DOHH2 (cell line): ENCODE measurements at regions not wholly inside any gene's neighbourhood (a gene's known extent, or its start where the extent isn't known, plus 50 kb on each side); places are given as distances from the start of the nearest gene placed in this dataset.

Experiments
- EZH2phosphoT487 ChIP-seq: fragments of 200-600 bp; sonication (generic); IDR thresholded peaks from 2 replicates; pipeline ENCODE4 v1.6.1; 2017; ENCODE audit warnings: borderline replicate concordance, mild to moderate bottlenecking, antibody characterized with exemption, low read length, moderate library complexity, mixed read lengths
- TF ChIP-seq, protein P1 (sequence below): fragments of 200-600 bp; sonication (generic); IDR thresholded peaks from one replicate; pipeline ENCODE4 v1.5.1; 2014; ENCODE audit warnings: antibody characterized with exemption, mild to moderate bottlenecking, low read depth, low read length; ENCODE audit not compliant: poor library complexity, severe bottlenecking

DNA sequence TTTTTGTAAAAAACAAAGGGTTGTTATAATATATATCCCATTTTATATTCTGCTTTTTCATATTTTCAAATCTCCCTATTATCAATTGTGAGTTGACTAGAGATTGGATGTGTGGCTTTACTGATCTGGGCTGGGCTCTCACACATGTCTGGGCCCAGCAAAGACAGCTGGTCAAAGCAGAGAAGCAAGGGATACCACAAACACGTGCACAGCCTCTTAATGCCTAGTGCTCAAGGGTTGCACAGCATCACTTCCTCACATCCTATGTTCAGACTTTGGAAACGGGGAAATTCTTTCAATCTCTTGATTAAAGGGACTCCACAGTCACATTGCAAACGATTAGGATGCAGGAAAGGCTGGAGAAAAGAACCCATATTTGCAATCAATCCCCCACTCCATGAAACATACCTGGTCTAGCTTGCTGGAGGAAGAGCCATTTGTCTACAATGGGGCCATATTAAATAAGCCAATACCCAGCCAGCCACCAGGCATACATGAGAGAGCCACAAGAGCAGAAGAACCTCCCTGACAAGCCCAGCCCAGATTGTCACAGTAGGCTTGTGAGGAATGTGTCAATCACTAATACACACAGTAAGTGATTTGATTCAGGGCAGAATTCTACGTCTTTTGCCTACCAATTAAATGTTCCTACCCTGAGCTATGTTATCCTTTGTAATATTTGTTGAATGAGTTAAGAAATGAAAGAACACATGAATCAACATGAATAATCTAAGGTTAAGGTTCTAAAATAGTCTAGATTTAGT, 431.2 kb downstream of the TNS3 start:
- TF ChIP-seq, protein P1, sequence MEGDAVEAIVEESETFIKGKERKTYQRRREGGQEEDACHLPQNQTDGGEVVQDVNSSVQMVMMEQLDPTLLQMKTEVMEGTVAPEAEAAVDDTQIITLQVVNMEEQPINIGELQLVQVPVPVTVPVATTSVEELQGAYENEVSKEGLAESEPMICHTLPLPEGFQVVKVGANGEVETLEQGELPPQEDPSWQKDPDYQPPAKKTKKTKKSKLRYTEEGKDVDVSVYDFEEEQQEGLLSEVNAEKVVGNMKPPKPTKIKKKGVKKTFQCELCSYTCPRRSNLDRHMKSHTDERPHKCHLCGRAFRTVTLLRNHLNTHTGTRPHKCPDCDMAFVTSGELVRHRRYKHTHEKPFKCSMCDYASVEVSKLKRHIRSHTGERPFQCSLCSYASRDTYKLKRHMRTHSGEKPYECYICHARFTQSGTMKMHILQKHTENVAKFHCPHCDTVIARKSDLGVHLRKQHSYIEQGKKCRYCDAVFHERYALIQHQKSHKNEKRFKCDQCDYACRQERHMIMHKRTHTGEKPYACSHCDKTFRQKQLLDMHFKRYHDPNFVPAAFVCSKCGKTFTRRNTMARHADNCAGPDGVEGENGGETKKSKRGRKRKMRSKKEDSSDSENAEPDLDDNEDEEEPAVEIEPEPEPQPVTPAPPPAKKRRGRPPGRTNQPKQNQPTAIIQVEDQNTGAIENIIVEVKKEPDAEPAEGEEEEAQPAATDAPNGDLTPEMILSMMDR = no peak
- no peak for TF ChIP-seq EZH2phosphoT487
